ENCODE measurements at regions not wholly inside any gene's neighbourhood (a gene's known extent, or its start where the extent isn't known, plus 50 kb on each side); places are given as distances from the start of the nearest gene placed in this dataset.
A peak's percentile ranks its signal among the peaks of the same experiment; 100 is the strongest.

GRCh38 chr5:86858442-86858841 lies 240.7 kb downstream of the COX7C start:
- Histone ChIP-seq H3K18ac (ENCODE audit: low read length) (no peak overlapping the region), H3K9me3 (replicated peaks in 1 of 2; ENCODE audit: control insufficient read depth in 2 of 2, insufficient read depth in 1 of 2, low read depth in 1 of 2, low read length in 2 of 2) (peaks cover 0 to 2% of the 10 kb centered on the region in 2 donors), H3K9ac (ENCODE audit: low read depth, low read length, poor library complexity) (no peak overlapping the region), H2BK120ac (ENCODE audit: low read depth, low read length) (no peak overlapping the region), H3K4ac (ENCODE audit: low read length) (no peak overlapping the region), H3K14ac (ENCODE audit: low read length) (no peak overlapping the region), H2BK12ac (ENCODE audit: low read length) (no peak overlapping the region), H2AK5ac (ENCODE audit: low read depth, low read length) (no peak overlapping the region), H2AFZ (ENCODE audit: low read length) (no peak overlapping the region), H2BK15ac (ENCODE audit: low read length) (no peak overlapping the region), H2BK5ac (ENCODE audit: low read length) (no peak overlapping the region), H3K27me3 (ENCODE audit: control insufficient read depth in 3 of 3, insufficient read depth in 3 of 3, low read depth in 1 of 3, low read length in 3 of 3) (no peaks in the 10 kb centered on the region), H3K79me1 (ENCODE audit: low read depth, low read length) (no peaks in the 10 kb centered on the region), H3K4me2 (ENCODE audit: insufficient read depth, low read length, poor library complexity, severe bottlenecking) (no peak overlapping the region), H3K36me3 (replicated peaks in 1 of 2; ENCODE audit: control insufficient read depth in 2 of 2, insufficient read depth in 2 of 2, low read length in 2 of 2) (no peaks in the 10 kb centered on the region), H4K8ac (ENCODE audit: low read depth, low read length) (no peak overlapping the region), H3K23ac (ENCODE audit: low read depth, low read length, poor library complexity) (no peak overlapping the region), H3K4me3 (ENCODE audit: low read length in 2 of 2) (no peak overlapping the region), H3K27ac (replicated peaks; ENCODE audit: low read length) (no peak overlapping the region), H3K4me1 (ENCODE audit: control insufficient read depth in 2 of 2, insufficient read depth in 1 of 2, low read depth in 1 of 2, low read length in 2 of 2) (peaks cover 0 to 3% of the 10 kb centered on the region in 2 donors), H4K91ac (ENCODE audit: low read depth, low read length, poor library complexity) (no peak overlapping the region)
- no peak for DNase-seq (ENCODE audit: low spot score)
- no CpG with 5 or more reads among the region's 3 CpGs for WGBS, 2 donors (ENCODE audit: extremely low coverage in 2 of 2, insufficient read length in 2 of 2, insufficient replicate concordance in 1 of 2)

- Histone ChIP-seq H3K4me2 (ENCODE audit: insufficient read depth, low read length, poor library complexity, severe bottlenecking) (no peak overlapping the region), H2BK5ac (ENCODE audit: low read length) (no peak overlapping the region), H3K9ac (ENCODE audit: low read depth, low read length, poor library complexity) (no peak overlapping the region), H3K4me1 (ENCODE audit: control insufficient read depth in 2 of 2, insufficient read depth in 1 of 2, low read depth in 1 of 2, low read length in 2 of 2) (peaks cover 2 to 3% of the 10 kb centered on the region in 2 donors), H3K36me3 (replicated peaks in 1 of 2; ENCODE audit: control insufficient read depth in 2 of 2, insufficient read depth in 2 of 2, low read length in 2 of 2) (no peaks in the 10 kb centered on the region), H3K18ac (ENCODE audit: low read length) (no peak overlapping the region), H4K8ac (ENCODE audit: low read depth, low read length) (no peak overlapping the region), H3K23ac (ENCODE audit: low read depth, low read length, poor library complexity) (no peak overlapping the region), H2BK120ac (ENCODE audit: low read depth, low read length) (no peak overlapping the region), H3K27me3 (ENCODE audit: control insufficient read depth in 3 of 3, insufficient read depth in 3 of 3, low read depth in 1 of 3, low read length in 3 of 3) (no peaks in the 10 kb centered on the region), H2AK5ac (ENCODE audit: low read depth, low read length) (no peak overlapping the region), H3K9me3 (replicated peaks in 1 of 2; ENCODE audit: control insufficient read depth in 2 of 2, insufficient read depth in 1 of 2, low read depth in 1 of 2, low read length in 2 of 2) (no peaks in the 10 kb centered on the region), H3K27ac (replicated peaks; ENCODE audit: low read length) (no peak overlapping the region), H3K14ac (ENCODE audit: low read length) (no peak overlapping the region), H3K4ac (ENCODE audit: low read length) (no peak overlapping the region), H2BK15ac (ENCODE audit: low read length) (no peak overlapping the region), H2AFZ (ENCODE audit: low read length) (peak overlapping the region; percentile 32), H3K4me3 (ENCODE audit: low read length in 2 of 2) (no peak overlapping the region), H3K79me1 (ENCODE audit: low read depth, low read length) (no peaks in the 10 kb centered on the region), H2BK12ac (ENCODE audit: low read length) (no peak overlapping the region), H4K91ac (ENCODE audit: low read depth, low read length, poor library complexity) (no peak overlapping the region)
- DNase-seq (ENCODE audit: low spot score): peak; percentile 20
- no CpG with 5 or more reads among the region's 2 CpGs for WGBS, 2 donors (ENCODE audit: extremely low coverage in 2 of 2, insufficient read length in 2 of 2, insufficient replicate concordance in 1 of 2)
Observed at GRCh38 chr5:86861512-86861911, 243.8 kb downstream of the COX7C start.

GRCh38 chr5:86862093-86862492 lies 244.4 kb downstream of the COX7C start:
- Histone ChIP-seq H2BK5ac (ENCODE audit: low read length) (no peak overlapping the region), H3K4ac (ENCODE audit: low read length) (no peak overlapping the region), H3K79me1 (ENCODE audit: low read depth, low read length) (no peaks in the 10 kb centered on the region), H2BK120ac (ENCODE audit: low read depth, low read length) (no peak overlapping the region), H4K8ac (ENCODE audit: low read depth, low read length) (no peak overlapping the region), H3K4me1 (ENCODE audit: control insufficient read depth in 2 of 2, insufficient read depth in 1 of 2, low read depth in 1 of 2, low read length in 2 of 2) (peaks cover 2 to 3% of the 10 kb centered on the region in 2 donors), H3K4me3 (ENCODE audit: low read length in 2 of 2) (no peak overlapping the region), H3K9ac (ENCODE audit: low read depth, low read length, poor library complexity) (no peak overlapping the region), H3K23ac (ENCODE audit: low read depth, low read length, poor library complexity) (no peak overlapping the region), H2AFZ (ENCODE audit: low read length) (no peak overlapping the region), H3K14ac (ENCODE audit: low read length) (no peak overlapping the region), H2AK5ac (ENCODE audit: low read depth, low read length) (no peak overlapping the region), H2BK12ac (ENCODE audit: low read length) (no peak overlapping the region), H3K9me3 (replicated peaks in 1 of 2; ENCODE audit: control insufficient read depth in 2 of 2, insufficient read depth in 1 of 2, low read depth in 1 of 2, low read length in 2 of 2) (no peaks in the 10 kb centered on the region), H4K91ac (ENCODE audit: low read depth, low read length, poor library complexity) (no peak overlapping the region), H3K36me3 (replicated peaks in 1 of 2; ENCODE audit: control insufficient read depth in 2 of 2, insufficient read depth in 2 of 2, low read length in 2 of 2) (no peaks in the 10 kb centered on the region), H3K27me3 (ENCODE audit: control insufficient read depth in 3 of 3, insufficient read depth in 3 of 3, low read depth in 1 of 3, low read length in 3 of 3) (no peaks in the 10 kb centered on the region), H3K27ac (replicated peaks; ENCODE audit: low read length) (no peak overlapping the region), H3K4me2 (ENCODE audit: insufficient read depth, low read length, poor library complexity, severe bottlenecking) (no peak overlapping the region), H3K18ac (ENCODE audit: low read length) (no peak overlapping the region), H2BK15ac (ENCODE audit: low read length) (no peak overlapping the region)
- no peak for DNase-seq (ENCODE audit: low spot score)
- WGBS, 2 donors (ENCODE audit: extremely low coverage in 2 of 2, insufficient read length in 2 of 2, insufficient replicate concordance in 1 of 2): no CpG with 5 or more reads among the region's 3 CpGs

- H3K4me3 ChIP-seq (ENCODE audit: low read length in 2 of 2): no peak overlapping the region
- DNase-seq (ENCODE audit: low spot score): no peak
- H3K9ac ChIP-seq (ENCODE audit: low read depth, low read length, poor library complexity): no peak overlapping the region
- no peak overlapping the region for H3K27ac ChIP-seq (replicated peaks; ENCODE audit: low read length)
- no peak overlapping the region for H4K91ac ChIP-seq (ENCODE audit: low read depth, low read length, poor library complexity)
- H2BK12ac ChIP-seq (ENCODE audit: low read length): no peak overlapping the region
- H2BK120ac ChIP-seq (ENCODE audit: low read depth, low read length): no peak overlapping the region
- no peaks in the 10 kb centered on the region for H3K27me3 ChIP-seq (ENCODE audit: control insufficient read depth in 3 of 3, insufficient read depth in 3 of 3, low read depth in 1 of 3, low read length in 3 of 3)
- H3K4ac ChIP-seq (ENCODE audit: low read length): no peak overlapping the region
- H3K79me1 ChIP-seq (ENCODE audit: low read depth, low read length): no peaks in the 10 kb centered on the region
- no peak overlapping the region for H4K8ac ChIP-seq (ENCODE audit: low read depth, low read length)
- H2AK5ac ChIP-seq (ENCODE audit: low read depth, low read length): no peak overlapping the region
- H3K14ac ChIP-seq (ENCODE audit: low read length): no peak overlapping the region
- H3K36me3 ChIP-seq (replicated peaks in 1 of 2; ENCODE audit: control insufficient read depth in 2 of 2, insufficient read depth in 2 of 2, low read length in 2 of 2): no peaks in the 10 kb centered on the region
- no peak overlapping the region for H3K23ac ChIP-seq (ENCODE audit: low read depth, low read length, poor library complexity)
- no peak overlapping the region for H2BK15ac ChIP-seq (ENCODE audit: low read length)
- no peak overlapping the region for H3K4me2 ChIP-seq (ENCODE audit: insufficient read depth, low read length, poor library complexity, severe bottlenecking)
- no peaks in the 10 kb centered on the region for H3K9me3 ChIP-seq (replicated peaks in 1 of 2; ENCODE audit: control insufficient read depth in 2 of 2, insufficient read depth in 1 of 2, low read depth in 1 of 2, low read length in 2 of 2)
- no CpG with 5 or more reads among the region's 4 CpGs for WGBS, 2 donors (ENCODE audit: extremely low coverage in 2 of 2, insufficient read length in 2 of 2, insufficient replicate concordance in 1 of 2)
- no peak overlapping the region for H2BK5ac ChIP-seq (ENCODE audit: low read length)
- no peak overlapping the region for H3K18ac ChIP-seq (ENCODE audit: low read length)
- no peak overlapping the region for H2AFZ ChIP-seq (ENCODE audit: low read length)
- H3K4me1 ChIP-seq (ENCODE audit: control insufficient read depth in 2 of 2, insufficient read depth in 1 of 2, low read depth in 1 of 2, low read length in 2 of 2): peaks cover 2 to 3% of the 10 kb centered on the region in 2 donors
Observed at GRCh38 chr5:86864051-86864450, 246.3 kb downstream of the COX7C start.
